ENCODE measurements at regions not wholly inside any gene's neighbourhood (a gene's known extent, or its start where the extent isn't known, plus 50 kb on each side); places are given as distances from the start of the nearest gene placed in this dataset.
"Not testable (repeated sequence)": the region's sequence is repeated elsewhere in the genome, so short reads cannot be mapped to it uniquely, and the experiment has no call there.

- H3K27me3 Mint-ChIP-seq (ENCODE audit: low read depth): no peaks in the 10 kb centered on the region
- no peaks in the 10 kb centered on the region for H3K36me3 Mint-ChIP-seq (ENCODE audit: low read depth)
- ChIA-PET POLR2A (no interaction called here), CTCF (no interaction called here)
- ATAC-seq (no peak), DNase-seq (no peak)
- no peak overlapping the region for H3K27ac Mint-ChIP-seq
- no peaks in the 10 kb centered on the region for H3K4me1 Mint-ChIP-seq (ENCODE audit: low read depth)
- no peaks in the 10 kb centered on the region for H3K9me3 Mint-ChIP-seq (ENCODE audit: insufficient read depth)
- no peak overlapping the region for H3K4me3 Mint-ChIP-seq
Measured at GRCh38 chr5:163089926-163090325, 347.5 kb upstream of the CCNG1 start.

GRCh38 chr5:163094492-163095180 lies 342.8 kb upstream of the CCNG1 start:
- Mint-ChIP-seq H3K36me3 (ENCODE audit: low read depth) (no peaks in the 10 kb centered on the region), H3K27me3 (ENCODE audit: low read depth) (no peaks in the 10 kb centered on the region), H3K27ac (no peak overlapping the region), H3K9me3 (ENCODE audit: insufficient read depth) (no peaks in the 10 kb centered on the region), H3K4me1 (ENCODE audit: low read depth) (no peaks in the 10 kb centered on the region), H3K4me3 (no peak overlapping the region)
- POLR2A ChIA-PET: no interaction called here
- CTCF ChIA-PET: no interaction called here
- ATAC-seq (no peak), DNase-seq (no peak)

- H3K27me3 Mint-ChIP-seq (ENCODE audit: low read depth): no peaks in the 10 kb centered on the region
- POLR2A ChIA-PET: no interaction called here
- H3K4me1 Mint-ChIP-seq (ENCODE audit: low read depth): no peaks in the 10 kb centered on the region
- no peaks in the 10 kb centered on the region for H3K36me3 Mint-ChIP-seq (ENCODE audit: low read depth)
- H3K9me3 Mint-ChIP-seq (ENCODE audit: insufficient read depth): peaks cover 3% of the 10 kb centered on the region
- H3K27ac Mint-ChIP-seq: no peak overlapping the region
- no peak overlapping the region for H3K4me3 Mint-ChIP-seq
- ATAC-seq: no peak
- no peak for DNase-seq
- CTCF ChIA-PET: no interaction called here
Measured at GRCh38 chr5:163104464-163104863, 332.9 kb upstream of the CCNG1 start.

- Mint-ChIP-seq H3K4me3 (no peak overlapping the region), H3K4me1 (ENCODE audit: low read depth) (no peaks in the 10 kb centered on the region), H3K27ac (no peak overlapping the region), H3K36me3 (ENCODE audit: low read depth) (no peaks in the 10 kb centered on the region), H3K9me3 (ENCODE audit: insufficient read depth) (peaks cover 3% of the 10 kb centered on the region), H3K27me3 (ENCODE audit: low read depth) (no peaks in the 10 kb centered on the region)
- ATAC-seq: no peak
- ChIA-PET POLR2A (no interaction called here), CTCF (no interaction called here)
- DNase-seq: no peak
Measured at GRCh38 chr5:163105456-163105855, 331.9 kb upstream of the CCNG1 start.

GRCh38 chr5:163106098-163106497 lies 331.3 kb upstream of the CCNG1 start:
- Mint-ChIP-seq H3K27ac (no peak overlapping the region), H3K27me3 (ENCODE audit: low read depth) (no peaks in the 10 kb centered on the region), H3K9me3 (ENCODE audit: insufficient read depth) (no peaks in the 10 kb centered on the region), H3K4me1 (ENCODE audit: low read depth) (no peaks in the 10 kb centered on the region), H3K36me3 (ENCODE audit: low read depth) (no peaks in the 10 kb centered on the region), H3K4me3 (no peak overlapping the region)
- POLR2A ChIA-PET: no interaction called here
- DNase-seq (no peak), ATAC-seq (no peak)
- CTCF ChIA-PET: no interaction called here

- Mint-ChIP-seq H3K4me1 (ENCODE audit: low read depth) (no peaks in the 10 kb centered on the region), H3K9me3 (ENCODE audit: insufficient read depth) (no peaks in the 10 kb centered on the region), H3K36me3 (ENCODE audit: low read depth) (no peaks in the 10 kb centered on the region), H3K4me3 (no peak overlapping the region), H3K27ac (no peak overlapping the region), H3K27me3 (ENCODE audit: low read depth) (no peaks in the 10 kb centered on the region)
- ChIA-PET CTCF (no interaction called here), POLR2A (no interaction called here)
- ATAC-seq (no peak), DNase-seq (no peak)
Measured at GRCh38 chr5:163108351-163108750, 329.0 kb upstream of the CCNG1 start.

- CTCF ChIA-PET: no interaction called here
- Mint-ChIP-seq H3K27me3 (ENCODE audit: low read depth) (no peaks in the 10 kb centered on the region), H3K4me3 (no peak overlapping the region), H3K4me1 (ENCODE audit: low read depth) (no peaks in the 10 kb centered on the region), H3K27ac (no peak overlapping the region), H3K36me3 (ENCODE audit: low read depth) (no peaks in the 10 kb centered on the region), H3K9me3 (ENCODE audit: insufficient read depth) (peaks cover 11% of the 10 kb centered on the region)
- no peak for DNase-seq
- ATAC-seq: no peak
- POLR2A ChIA-PET: no interaction called here
Measured at GRCh38 chr5:163115011-163115410, 322.4 kb upstream of the CCNG1 start.

GRCh38 chr5:163116618-163117017 lies 320.8 kb upstream of the CCNG1 start:
- H3K4me3 Mint-ChIP-seq; DNase-seq; ATAC-seq; H3K27ac Mint-ChIP-seq; H3K36me3 Mint-ChIP-seq (ENCODE audit: low read depth); CTCF ChIA-PET; POLR2A ChIA-PET; H3K27me3 Mint-ChIP-seq (ENCODE audit: low read depth); H3K4me1 Mint-ChIP-seq (ENCODE audit: low read depth): not testable (repeated sequence)
- peaks cover 11% of the 10 kb centered on the region for H3K9me3 Mint-ChIP-seq (ENCODE audit: insufficient read depth)

- ChIA-PET POLR2A (no interaction called here), CTCF (no interaction called here)
- Mint-ChIP-seq H3K9me3 (ENCODE audit: insufficient read depth) (no peaks in the 10 kb centered on the region), H3K4me3 (no peak overlapping the region), H3K36me3 (ENCODE audit: low read depth) (no peaks in the 10 kb centered on the region), H3K4me1 (ENCODE audit: low read depth) (no peaks in the 10 kb centered on the region), H3K27me3 (ENCODE audit: low read depth) (no peaks in the 10 kb centered on the region), H3K27ac (no peak overlapping the region)
- ATAC-seq: no peak
- DNase-seq: no peak
Measured at GRCh38 chr5:163134061-163134460, 303.3 kb upstream of the CCNG1 start.

GRCh38 chr5:163135849-163136248 lies 301.5 kb upstream of the CCNG1 start:
- no peak overlapping the region for H3K4me3 Mint-ChIP-seq
- CTCF ChIA-PET: no interaction called here
- H3K27me3 Mint-ChIP-seq (ENCODE audit: low read depth): no peaks in the 10 kb centered on the region
- no peaks in the 10 kb centered on the region for H3K36me3 Mint-ChIP-seq (ENCODE audit: low read depth)
- no peak for DNase-seq
- no peak for ATAC-seq
- H3K27ac Mint-ChIP-seq: no peak overlapping the region
- no peaks in the 10 kb centered on the region for H3K4me1 Mint-ChIP-seq (ENCODE audit: low read depth)
- no peaks in the 10 kb centered on the region for H3K9me3 Mint-ChIP-seq (ENCODE audit: insufficient read depth)
- POLR2A ChIA-PET: no interaction called here

GRCh38 chr5:163161512-163161911 lies 275.9 kb upstream of the CCNG1 start:
- H3K36me3 Mint-ChIP-seq (ENCODE audit: low read depth): no peaks in the 10 kb centered on the region
- H3K4me1 Mint-ChIP-seq (ENCODE audit: low read depth): no peaks in the 10 kb centered on the region
- ChIA-PET CTCF (no interaction called here), POLR2A (no interaction called here)
- H3K4me3 Mint-ChIP-seq: no peak overlapping the region
- no peaks in the 10 kb centered on the region for H3K27me3 Mint-ChIP-seq (ENCODE audit: low read depth)
- H3K27ac Mint-ChIP-seq: no peak overlapping the region
- ATAC-seq (no peak), DNase-seq (no peak)
- H3K9me3 Mint-ChIP-seq (ENCODE audit: insufficient read depth): peaks cover 12% of the 10 kb centered on the region

GRCh38 chr5:163162645-163163044 lies 274.8 kb upstream of the CCNG1 start:
- POLR2A ChIA-PET: no interaction called here
- H3K27me3 Mint-ChIP-seq (ENCODE audit: low read depth): no peaks in the 10 kb centered on the region
- H3K27ac Mint-ChIP-seq: no peak overlapping the region
- ATAC-seq: no peak
- no peak overlapping the region for H3K4me3 Mint-ChIP-seq
- CTCF ChIA-PET: no interaction called here
- H3K4me1 Mint-ChIP-seq (ENCODE audit: low read depth): no peaks in the 10 kb centered on the region
- H3K9me3 Mint-ChIP-seq (ENCODE audit: insufficient read depth): peaks cover 4% of the 10 kb centered on the region
- no peaks in the 10 kb centered on the region for H3K36me3 Mint-ChIP-seq (ENCODE audit: low read depth)
- no peak for DNase-seq

- CTCF ChIA-PET: no interaction called here
Measured at GRCh38 chr5:163163858-163164257, 273.5 kb upstream of the CCNG1 start.

More at GRCh38 chr5:163163858-163164257, 273.5 kb upstream of the CCNG1 start:
- POLR2A ChIA-PET: no interaction called here
- Mint-ChIP-seq H3K27me3 (ENCODE audit: low read depth) (no peaks in the 10 kb centered on the region), H3K27ac (no peak overlapping the region), H3K9me3 (ENCODE audit: insufficient read depth) (peaks cover 4% of the 10 kb centered on the region), H3K4me1 (ENCODE audit: low read depth) (no peaks in the 10 kb centered on the region), H3K36me3 (ENCODE audit: low read depth) (no peaks in the 10 kb centered on the region), H3K4me3 (no peak overlapping the region)
- ATAC-seq: no peak
- no peak for DNase-seq

Data from activated CD8-positive, alpha-beta T cell treated with anti-CD3 and anti-CD28 coated beads, Interleukin-2, amount 10 ng/mL, durations not matched to agents 7 days and 5 days (primary cell).